GM18951 (cell line): ENCODE measurements at regions not wholly inside any gene's neighbourhood (a gene's known extent, or its start where the extent isn't known, plus 50 kb on each side); places are given as distances from the start of the nearest gene placed in this dataset.

Experiments
- POLR2A ChIP-seq: IDR thresholded peaks from 4 replicates; pipeline ENCODE4 v1.6.1; 2011; ENCODE audit warnings: mild to moderate bottlenecking; ENCODE audit not compliant: insufficient read length, insufficient read depth; ENCODE audit errors: extremely low read depth
- in situ Hi-C: fragments of 300-500 bp; cut with MboI; formaldehyde crosslinking; loops from one replicate; pipeline ENCODE4 v1.12.0; 2022; ENCODE audit warnings: low sequenced_read_pairs, mixed read lengths, inconsistent platforms; ENCODE audit not compliant: unreplicated experiment

DNA sequence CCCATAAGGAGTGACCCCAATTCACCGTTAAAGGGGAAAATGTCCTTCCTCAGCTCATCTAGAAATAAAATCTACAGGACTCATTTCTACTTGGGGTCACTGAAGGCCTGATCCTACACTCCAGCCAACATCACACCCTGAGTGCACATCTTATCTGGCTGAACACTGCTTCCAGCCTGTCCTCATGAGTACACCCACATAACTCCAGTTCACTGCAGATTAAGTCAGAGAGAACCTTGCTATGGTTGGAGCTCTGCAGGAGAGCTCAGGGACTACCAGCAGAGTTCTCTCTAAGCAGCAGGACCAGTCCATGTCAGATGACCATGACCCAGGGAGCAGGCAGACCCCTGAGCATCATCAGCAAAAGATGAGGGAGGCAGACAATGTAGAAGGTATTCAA, 126.9 kb upstream of the MAP3K1 start:
- in situ Hi-C loops = no loop called here
- no peak for TF ChIP-seq POLR2A

DNA sequence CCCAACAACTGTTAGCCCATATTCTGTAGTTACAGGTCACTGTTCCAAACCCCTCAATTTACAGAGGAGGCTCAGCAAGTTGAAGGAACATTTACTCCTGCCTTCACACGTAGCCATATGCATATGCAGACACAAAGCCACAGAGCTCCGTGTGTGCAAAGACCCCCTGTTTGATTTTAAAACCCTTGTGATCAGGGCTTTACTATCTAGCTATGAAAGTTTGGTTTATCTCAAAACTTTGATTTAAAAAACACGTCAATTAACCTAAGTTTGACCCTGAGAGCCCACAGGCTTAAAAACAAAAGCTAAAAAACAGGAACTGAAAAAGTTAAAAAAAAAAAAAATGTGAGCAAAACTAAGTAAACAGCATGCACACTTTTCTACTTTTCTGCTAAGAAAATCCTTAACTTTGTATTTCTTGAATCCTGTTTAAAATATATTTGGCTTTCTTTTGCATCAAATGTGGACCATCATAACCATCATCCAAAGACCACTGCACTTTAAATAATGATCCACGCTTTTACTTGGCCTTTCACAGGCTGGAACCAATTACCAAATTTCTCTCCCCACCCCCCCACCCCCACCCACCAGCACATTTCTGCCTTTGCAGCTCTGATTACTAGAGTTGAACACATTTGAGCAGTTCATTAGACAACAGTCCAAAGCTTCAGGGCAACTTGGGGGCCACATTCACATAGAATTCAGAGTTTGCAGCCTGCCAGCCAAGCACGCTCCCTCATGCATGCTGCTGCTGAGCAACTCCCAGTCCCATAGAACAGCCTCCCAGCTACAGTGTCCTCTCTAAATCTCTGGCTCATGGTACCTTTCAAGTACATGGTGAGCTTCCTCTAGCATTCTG, 128.8 kb upstream of the MAP3K1 start:
- no peak for TF ChIP-seq POLR2A
- in situ Hi-C loops = no loop called here

DNA sequence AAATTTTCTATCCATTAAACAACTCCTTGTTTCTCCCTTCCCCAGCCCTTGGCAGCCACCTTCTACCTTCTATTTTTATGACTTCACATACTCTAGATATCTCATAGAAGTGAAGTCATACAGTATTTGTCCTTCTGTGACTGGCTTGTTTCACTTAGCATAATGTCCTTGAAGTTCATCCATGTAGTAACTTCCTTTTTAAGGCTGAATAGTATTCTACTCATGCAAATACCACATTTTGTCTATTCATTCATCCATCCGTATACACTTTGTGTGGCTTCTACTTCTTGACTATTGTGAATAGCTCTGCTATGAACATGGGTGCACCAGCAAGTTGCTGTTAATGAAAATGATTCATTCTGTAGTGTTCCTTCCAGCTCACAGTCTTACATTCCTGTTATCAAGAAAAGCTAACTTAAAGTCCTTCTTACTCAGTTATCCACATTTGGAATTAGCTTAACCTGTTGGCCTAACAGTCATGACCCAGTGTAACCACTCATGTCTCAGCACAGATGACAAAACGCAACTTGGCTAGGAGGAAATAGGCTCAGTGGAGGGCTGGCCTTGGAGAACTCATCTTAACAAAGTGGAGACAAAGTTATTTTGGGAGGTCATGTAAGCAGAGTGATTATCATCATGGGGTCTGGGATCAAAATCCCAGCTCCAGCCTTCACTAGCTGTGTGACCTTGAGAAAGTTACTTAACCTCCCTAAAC, 129.7 kb upstream of the MAP3K1 start:
- in situ Hi-C loops = no loop called here
- no peak for TF ChIP-seq POLR2A

DNA sequence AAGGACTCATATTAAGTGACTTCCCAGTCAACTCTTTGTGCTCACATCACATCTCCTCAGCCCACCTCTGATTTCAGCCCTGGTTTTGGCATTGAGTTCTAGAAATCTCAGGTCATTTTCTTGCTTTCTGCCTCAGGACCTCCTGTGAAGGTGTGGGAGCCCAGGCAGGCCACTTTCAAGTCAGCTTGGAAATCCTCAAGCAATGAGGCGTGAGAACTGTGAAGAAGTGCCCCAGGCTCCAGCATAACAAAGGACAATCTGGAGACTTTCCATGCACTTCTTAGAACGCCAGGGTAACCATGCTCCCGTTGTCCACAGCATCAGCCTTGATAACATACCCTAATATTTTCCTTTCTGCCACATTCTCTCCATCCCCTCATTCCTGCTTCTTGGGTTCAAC, 131.2 kb upstream of the MAP3K1 start:
- no peak for TF ChIP-seq POLR2A
- in situ Hi-C loops = no loop called here

DNA sequence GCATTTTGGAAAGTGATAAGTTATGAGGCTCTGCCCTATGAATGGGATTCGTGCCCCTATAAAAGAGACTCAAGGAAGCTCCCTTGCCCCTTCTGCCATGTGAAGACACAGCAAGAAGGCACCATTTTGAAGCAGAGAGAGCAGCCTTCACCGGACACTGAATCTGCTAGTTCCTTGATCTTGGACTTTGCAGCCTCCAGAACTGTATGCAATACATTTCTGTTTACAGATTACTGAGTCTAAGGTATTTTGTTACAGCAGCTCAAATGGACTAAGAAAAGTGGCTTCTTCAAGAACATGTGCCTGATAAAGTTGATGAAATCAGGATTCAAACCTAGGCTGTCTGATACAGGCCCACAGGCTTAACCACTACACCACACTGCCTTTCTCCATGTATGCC, 131.6 kb upstream of the MAP3K1 start:
- in situ Hi-C loops = no loop called here
- no peak for TF ChIP-seq POLR2A

DNA sequence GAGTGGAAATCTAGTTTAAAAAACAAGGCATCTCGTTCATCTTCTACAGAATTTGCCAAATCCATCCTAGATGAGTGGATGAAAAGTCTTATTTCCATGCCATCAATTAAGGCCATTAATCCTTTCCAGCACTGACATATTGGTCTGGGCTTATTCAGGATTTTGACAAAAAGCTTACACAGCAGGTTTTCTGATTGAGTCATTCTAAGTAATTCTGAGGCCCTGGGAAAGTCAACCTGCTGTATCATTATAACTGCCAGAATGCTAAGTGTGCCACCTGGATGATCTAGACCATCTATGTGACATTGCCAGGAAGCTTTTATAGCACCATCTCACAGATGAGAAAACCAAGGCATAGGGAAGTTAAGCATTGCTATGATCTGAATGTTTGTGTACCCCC, 132.1 kb upstream of the MAP3K1 start:
- no peak for TF ChIP-seq POLR2A
- in situ Hi-C loops = no loop called here

DNA sequence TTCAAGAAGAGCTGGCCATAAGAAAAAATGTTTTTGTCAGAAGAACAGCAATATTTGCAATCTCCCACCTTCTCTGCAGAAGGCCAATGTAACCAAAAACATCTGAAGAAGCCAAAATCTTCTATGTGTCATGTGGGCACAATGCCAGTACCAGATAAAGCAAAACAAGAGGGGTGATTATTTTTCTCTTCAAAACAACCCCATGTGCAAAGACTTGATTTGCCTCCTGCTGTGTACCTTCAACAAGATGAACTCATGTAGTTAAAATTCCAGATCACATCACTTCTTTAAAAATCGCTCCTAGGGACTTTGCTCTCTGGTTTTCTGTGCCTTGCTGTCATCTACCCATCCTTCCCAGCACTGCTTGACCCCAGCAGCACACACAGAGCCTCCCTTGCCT, 134.0 kb upstream of the MAP3K1 start:
- TF ChIP-seq POLR2A = no peak
- in situ Hi-C loops = no loop called here

DNA sequence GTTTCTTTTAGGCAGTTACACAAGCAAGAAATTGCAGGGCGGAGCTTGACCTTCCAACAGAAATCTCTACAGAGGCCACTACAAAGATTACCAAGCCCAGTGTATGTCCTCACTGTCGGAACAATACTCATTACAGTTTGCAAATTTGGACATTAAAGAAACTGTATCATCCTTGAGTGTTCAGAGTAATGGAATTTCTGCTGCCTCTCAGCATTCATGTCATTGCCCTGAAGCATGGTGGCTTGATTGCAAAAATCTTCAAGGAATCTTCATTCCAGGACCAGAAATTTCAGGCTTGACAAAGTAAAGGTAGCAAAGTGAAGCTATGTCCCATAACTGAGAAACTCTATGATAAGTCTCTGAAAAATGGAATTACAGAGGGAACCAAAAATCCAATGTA, 134.6 kb upstream of the MAP3K1 start:
- in situ Hi-C loops = no loop called here

DNA sequence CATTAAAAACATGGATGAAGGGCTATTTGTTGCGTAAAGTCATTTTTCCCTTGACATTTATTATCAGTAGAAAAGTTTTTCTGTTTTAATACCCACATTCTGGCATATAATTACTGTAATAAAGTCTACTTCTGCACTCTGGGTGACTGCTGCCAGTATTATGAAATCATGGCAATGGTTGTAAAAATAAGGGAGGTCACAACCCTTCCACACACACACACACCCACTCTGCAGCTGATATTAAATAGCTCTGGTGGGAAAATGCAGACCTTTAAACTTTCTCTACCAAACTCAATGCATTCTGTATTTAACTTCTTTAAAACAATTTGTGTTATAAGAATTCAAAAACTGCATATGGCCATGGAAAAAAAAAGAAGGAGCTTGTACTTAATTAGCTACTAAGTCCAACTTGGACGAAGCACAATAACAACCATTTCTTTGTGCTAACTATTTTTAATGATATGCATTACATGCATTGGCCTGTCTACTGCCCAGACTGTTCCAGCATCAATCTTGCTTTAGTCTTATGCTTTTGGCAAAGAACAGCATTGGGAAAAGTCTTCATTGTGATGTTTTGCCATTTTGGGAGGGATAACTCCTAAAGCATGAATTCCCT, 137.6 kb upstream of the MAP3K1 start:
- TF ChIP-seq POLR2A = no peak
- in situ Hi-C loops = no loop called here

More for the DNA sequence above, 134.6 kb upstream of the MAP3K1 start:
- TF ChIP-seq POLR2A = no peak

DNA sequence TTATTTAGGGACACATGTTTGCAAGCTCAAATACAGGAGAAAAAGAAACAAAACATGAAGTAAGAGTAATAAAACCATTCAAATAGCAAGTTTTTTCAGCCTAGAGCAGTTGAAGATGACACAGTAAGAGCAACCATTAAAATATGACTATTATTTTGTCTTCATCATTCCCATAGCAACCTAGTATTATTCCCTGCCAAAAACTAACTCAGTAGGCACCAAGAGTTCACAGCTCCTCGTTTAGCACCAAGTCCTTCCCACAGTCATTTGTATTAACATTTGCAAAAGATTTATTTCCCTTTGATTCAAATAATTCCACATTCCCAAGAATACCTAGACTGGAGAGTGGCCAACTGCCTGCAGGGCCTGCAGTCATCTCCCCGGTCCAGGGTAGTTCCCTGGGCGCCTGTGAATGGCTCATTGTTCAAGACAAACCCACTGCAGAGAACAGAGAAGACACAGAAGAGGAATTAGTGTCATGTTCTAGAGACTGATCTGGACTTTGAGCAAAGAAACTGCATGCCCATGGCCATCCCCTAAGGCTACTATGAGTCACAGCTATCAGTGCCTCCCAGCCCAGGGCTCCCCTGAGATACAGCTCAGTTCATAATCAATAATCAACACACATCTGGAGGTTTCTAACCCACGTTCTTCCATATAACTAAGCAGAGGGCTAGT, 139.1 kb upstream of the MAP3K1 start:
- in situ Hi-C loops = no loop called here
- TF ChIP-seq POLR2A = no peak

DNA sequence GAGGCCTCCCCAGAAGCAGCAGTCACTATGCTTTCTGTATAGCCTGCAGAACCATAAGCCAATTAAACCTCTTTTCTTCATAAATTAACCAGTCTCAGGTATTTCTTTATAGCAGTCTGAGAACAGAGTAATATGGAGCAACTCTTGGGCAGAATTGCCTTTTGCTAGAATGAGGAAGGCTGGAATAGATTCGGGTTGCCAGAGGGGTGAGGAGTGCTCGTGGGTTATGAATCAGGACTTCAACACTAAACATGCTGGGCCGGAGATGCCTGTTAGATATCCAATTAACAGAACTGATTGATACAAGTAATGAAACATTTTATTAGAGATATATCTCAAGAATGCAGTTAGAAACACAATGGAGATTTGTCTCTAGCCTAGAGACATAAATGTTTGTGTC, 140.9 kb upstream of the MAP3K1 start:
- in situ Hi-C loops = no loop called here

DNA sequence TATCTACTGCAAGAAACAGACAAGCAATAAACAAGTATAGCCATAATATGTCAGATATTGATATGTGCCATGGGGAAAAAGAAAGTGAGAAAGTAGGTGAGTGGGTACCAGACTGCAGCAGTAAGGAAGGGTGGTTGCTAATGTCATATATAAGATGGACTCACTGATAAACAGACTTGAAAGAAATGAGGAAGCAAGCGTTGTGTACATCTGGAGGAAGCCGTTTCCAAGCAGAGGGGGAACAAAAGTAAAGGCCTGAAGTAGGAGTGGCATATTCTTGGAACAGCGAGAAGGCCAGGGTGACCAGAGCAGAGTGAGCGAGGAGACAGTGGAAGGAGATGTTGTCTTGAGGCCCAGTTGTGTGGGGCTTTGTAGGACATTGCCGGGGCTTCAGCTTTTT, 142.2 kb upstream of the MAP3K1 start:
- TF ChIP-seq POLR2A = no peak
- in situ Hi-C loops = no loop called here

More for the DNA sequence above, 140.9 kb upstream of the MAP3K1 start:
- no peak for TF ChIP-seq POLR2A

DNA sequence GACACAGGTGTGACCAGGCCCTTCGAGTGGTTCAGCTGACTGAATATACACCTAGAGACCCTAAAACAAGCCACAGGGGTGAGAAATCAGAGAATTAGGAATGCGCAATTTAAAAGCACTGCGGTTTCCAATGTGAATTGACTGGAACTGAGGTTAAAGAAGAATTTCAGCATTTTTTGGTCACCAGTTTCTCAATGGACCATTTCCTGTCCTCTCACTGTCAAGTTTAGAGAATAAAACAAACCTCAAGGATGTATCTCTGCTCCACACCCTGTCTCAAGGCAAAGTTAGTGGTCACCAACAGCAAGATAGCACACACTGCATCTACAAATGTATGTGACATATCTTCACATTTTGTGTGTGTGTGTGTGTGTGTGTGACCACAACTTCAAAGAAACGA, 143.8 kb upstream of the MAP3K1 start:
- in situ Hi-C loops = no loop called here
- no peak for TF ChIP-seq POLR2A
